ENCODE measurements at regions not wholly inside any gene's neighbourhood (a gene's known extent, or its start where the extent isn't known, plus 50 kb on each side); places are given as distances from the start of the nearest gene placed in this dataset.

DNA sequence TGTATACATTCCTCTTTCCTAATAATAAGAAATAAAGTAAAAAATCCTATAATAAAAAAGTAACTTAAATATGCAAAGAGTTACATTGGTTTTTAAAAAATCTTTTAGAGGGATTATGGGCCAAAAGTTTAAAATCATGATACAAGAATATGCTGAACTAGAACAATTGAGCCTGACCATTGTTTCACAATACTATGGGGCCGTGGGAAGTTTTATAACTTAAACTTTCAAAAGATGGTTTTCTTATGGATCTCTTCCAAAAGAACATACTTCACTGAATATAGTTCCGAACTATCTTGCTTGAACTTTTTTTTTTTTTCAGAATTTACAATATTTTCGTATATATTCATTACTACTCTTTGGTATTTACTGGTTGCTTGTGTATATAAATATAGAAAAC is 97.6 kb downstream of the NFKBIZ start:
- TF ChIP-seq, protein P1, sequence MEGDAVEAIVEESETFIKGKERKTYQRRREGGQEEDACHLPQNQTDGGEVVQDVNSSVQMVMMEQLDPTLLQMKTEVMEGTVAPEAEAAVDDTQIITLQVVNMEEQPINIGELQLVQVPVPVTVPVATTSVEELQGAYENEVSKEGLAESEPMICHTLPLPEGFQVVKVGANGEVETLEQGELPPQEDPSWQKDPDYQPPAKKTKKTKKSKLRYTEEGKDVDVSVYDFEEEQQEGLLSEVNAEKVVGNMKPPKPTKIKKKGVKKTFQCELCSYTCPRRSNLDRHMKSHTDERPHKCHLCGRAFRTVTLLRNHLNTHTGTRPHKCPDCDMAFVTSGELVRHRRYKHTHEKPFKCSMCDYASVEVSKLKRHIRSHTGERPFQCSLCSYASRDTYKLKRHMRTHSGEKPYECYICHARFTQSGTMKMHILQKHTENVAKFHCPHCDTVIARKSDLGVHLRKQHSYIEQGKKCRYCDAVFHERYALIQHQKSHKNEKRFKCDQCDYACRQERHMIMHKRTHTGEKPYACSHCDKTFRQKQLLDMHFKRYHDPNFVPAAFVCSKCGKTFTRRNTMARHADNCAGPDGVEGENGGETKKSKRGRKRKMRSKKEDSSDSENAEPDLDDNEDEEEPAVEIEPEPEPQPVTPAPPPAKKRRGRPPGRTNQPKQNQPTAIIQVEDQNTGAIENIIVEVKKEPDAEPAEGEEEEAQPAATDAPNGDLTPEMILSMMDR (IDR thresholded peaks at IDR 0.05; ENCODE audit: low read length): no peak
- TF ChIP-seq EZH2phosphoT487 (IDR thresholded peaks at IDR 0.05; ENCODE audit: low read length): no peak

Measured in MM.1S (cell line).